Neuronal stem cell (in vitro differentiated cells): ENCODE measurements at regions not wholly inside any gene's neighbourhood (a gene's known extent, or its start where the extent isn't known, plus 50 kb on each side); places are given as distances from the start of the nearest gene placed in this dataset.
A peak's percentile ranks its signal among the peaks of the same experiment; 100 is the strongest.

Experiments used
- DNase-seq: peaks from one replicate; pipeline ENCODE4 v3.0.0-alpha.2; 2013; ENCODE audit warnings: low spot score
- H2AFZ ChIP-seq: one replicate; pipeline ENCODE4 v1.6.1; 2013; ENCODE audit warnings: mild to moderate bottlenecking, low read length, inconsistent platforms
- H2AK5ac ChIP-seq: 2 replicates; pipeline ENCODE4 v1.6.1; 2013; ENCODE audit warnings: low read depth, mild to moderate bottlenecking, inconsistent platforms, low read length, moderate library complexity, mixed read lengths
- H2BK120ac ChIP-seq: 2 replicates; pipeline ENCODE4 v1.6.1; 2013; ENCODE audit warnings: low read depth, mild to moderate bottlenecking, inconsistent platforms, low read length, moderate library complexity, mixed read lengths
- H2BK12ac ChIP-seq: one replicate; pipeline ENCODE4 v1.6.1; 2013; ENCODE audit warnings: low read length, inconsistent platforms
- H2BK15ac ChIP-seq: 2 replicates; pipeline ENCODE4 v1.6.1; 2013; ENCODE audit warnings: mild to moderate bottlenecking, low read length, inconsistent platforms, mixed read lengths
- H2BK5ac ChIP-seq: one replicate; pipeline ENCODE4 v1.6.1; 2013; ENCODE audit warnings: inconsistent platforms, mild to moderate bottlenecking, low read length, moderate library complexity
- H3K14ac ChIP-seq: one replicate; pipeline ENCODE4 v1.6.1; 2013; ENCODE audit warnings: low read length, inconsistent platforms
- H3K18ac ChIP-seq: 2 replicates; pipeline ENCODE4 v1.6.1; 2013; ENCODE audit warnings: low read length, inconsistent platforms
- H3K23ac ChIP-seq: 2 replicates; pipeline ENCODE4 v1.6.1; 2013; ENCODE audit warnings: low read depth, mild to moderate bottlenecking, mixed read lengths, low read length, inconsistent platforms; ENCODE audit not compliant: poor library complexity
- H3K27ac ChIP-seq: replicated peaks from 3 replicates; pipeline ENCODE4 v1.5.1; 2013; ENCODE audit warnings: low read length, inconsistent platforms
- H3K27me3 ChIP-seq, 3 experiments: 2 replicates each; pipeline ENCODE4 v1.6.1; 2013; ENCODE audit warnings: low read length in 3 of 3, mild to moderate bottlenecking in 2 of 3, inconsistent platforms in 1 of 3, low read depth in 1 of 3, mixed read lengths in 1 of 3, moderate library complexity in 1 of 3; ENCODE audit not compliant: control insufficient read depth in 3 of 3, insufficient read depth in 3 of 3
- H3K36me3 ChIP-seq, 2 donors: replicated peaks in 1 of 2; 2 replicates each; pipeline ENCODE4 v1.6.1; 2013; ENCODE audit warnings: low read length in 2 of 2; ENCODE audit not compliant: control insufficient read depth in 2 of 2, insufficient read depth in 2 of 2
- H3K4ac ChIP-seq: 2 replicates; pipeline ENCODE4 v1.6.1; 2013; ENCODE audit warnings: inconsistent platforms, mild to moderate bottlenecking, low read length, moderate library complexity
- H3K4me1 ChIP-seq, 2 donors: 1 replicate in 1 of 2; 2 replicates in 1 of 2; pipeline ENCODE4 v1.6.1; 2013; ENCODE audit warnings: low read length in 2 of 2, low read depth in 1 of 2; ENCODE audit not compliant: control insufficient read depth in 2 of 2, insufficient read depth in 1 of 2
- H3K4me2 ChIP-seq: one replicate; pipeline ENCODE4 v1.6.1; 2013; ENCODE audit warnings: mild to moderate bottlenecking, low read length, inconsistent platforms; ENCODE audit not compliant: insufficient read depth, poor library complexity, severe bottlenecking
- H3K4me3 ChIP-seq, 2 donors: 2 replicates each; pipeline ENCODE4 v1.5.1; 2013; ENCODE audit warnings: low read length in 2 of 2, mild to moderate bottlenecking in 2 of 2, inconsistent platforms in 1 of 2, moderate library complexity in 1 of 2
- H3K79me1 ChIP-seq: one replicate; pipeline ENCODE4 v1.6.1; 2013; ENCODE audit warnings: low read depth, mild to moderate bottlenecking, inconsistent platforms, low read length, moderate library complexity
- H3K9ac ChIP-seq: one replicate; pipeline ENCODE4 v1.6.1; 2013; ENCODE audit warnings: mild to moderate bottlenecking, low read depth, low read length, inconsistent platforms; ENCODE audit not compliant: poor library complexity
- H3K9me3 ChIP-seq, 2 donors: replicated peaks in 1 of 2; 2 replicates each; pipeline versions ENCODE3 to v1.6.1; 2013; ENCODE audit warnings: low read length in 2 of 2, mild to moderate bottlenecking in 2 of 2, inconsistent platforms in 1 of 2, low read depth in 1 of 2, mixed read lengths in 1 of 2, moderate library complexity in 1 of 2; ENCODE audit not compliant: control insufficient read depth in 2 of 2, insufficient read depth in 1 of 2
- H4K8ac ChIP-seq: one replicate; pipeline ENCODE4 v1.6.1; 2013; ENCODE audit warnings: low read depth, mild to moderate bottlenecking, inconsistent platforms, low read length, moderate library complexity
- H4K91ac ChIP-seq: one replicate; pipeline ENCODE4 v1.6.1; 2013; ENCODE audit warnings: low read length, low read depth, mild to moderate bottlenecking, inconsistent platforms; ENCODE audit not compliant: poor library complexity
- WGBS, 2 donors: extraction: QIAGEN DNeasy Blood & Tissue Kit; methylation state at CpG; one replicate each; pipeline ENCODE4 v1.1.7; 2013; ENCODE audit warnings: missing lambda C conversion rate in 2 of 2, mixed read lengths in 1 of 2; ENCODE audit not compliant: insufficient read length in 2 of 2, insufficient replicate concordance in 1 of 2; ENCODE audit errors: extremely low coverage in 2 of 2; 5-methylcytosine and 5-hydroxymethylcytosine counted together

DNA sequence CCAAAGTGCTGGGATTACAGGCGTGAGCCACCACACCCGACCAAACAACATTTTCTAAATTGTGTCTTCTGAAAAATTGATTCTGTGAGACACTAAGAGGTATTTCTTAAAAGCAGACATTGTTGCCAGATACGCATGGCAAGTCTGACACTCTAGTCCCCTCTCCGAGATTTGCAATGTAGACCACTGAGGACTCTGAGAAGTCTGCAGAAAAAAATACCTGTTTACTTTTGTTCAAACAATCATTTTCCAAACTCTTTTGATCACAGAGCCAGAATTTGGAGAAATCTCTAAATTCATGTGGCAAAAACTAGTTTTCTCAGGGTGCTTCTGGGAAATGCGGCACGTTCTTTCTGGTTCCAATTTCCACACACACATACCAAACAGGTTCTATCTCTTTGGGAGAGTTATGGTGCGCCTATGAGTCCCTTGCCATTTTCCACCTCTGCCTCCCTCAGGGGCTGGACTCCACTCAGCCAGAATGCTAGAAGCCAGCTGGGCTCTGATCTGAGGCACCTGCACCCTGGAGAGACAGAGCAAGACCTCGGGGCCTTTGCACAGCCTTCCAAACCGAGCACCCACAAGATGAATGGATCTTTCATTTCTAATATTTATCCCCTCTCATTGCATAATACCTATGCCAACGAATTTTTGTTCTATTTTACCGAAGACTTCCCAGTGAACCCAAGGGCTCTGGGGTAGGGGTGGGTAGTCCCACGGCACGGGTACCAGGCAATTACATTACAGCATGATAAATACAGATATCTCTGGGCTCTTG lies 152.7 kb downstream of the MYCN start:
- Histone ChIP-seq H3K4me2 (no peak overlapping the region), H3K4me3 (no peak overlapping the region), H3K36me3 (no peaks in the 10 kb centered on the region), H3K18ac (no peak overlapping the region), H2BK12ac (no peak overlapping the region), H3K9ac (no peak overlapping the region), H3K79me1 (no peaks in the 10 kb centered on the region), H2BK120ac (no peak overlapping the region), H3K9me3 (no peaks in the 10 kb centered on the region), H4K91ac (no peak overlapping the region), H2AK5ac (no peak overlapping the region), H2BK5ac (no peak overlapping the region), H3K4ac (no peak overlapping the region), H2AFZ (no peak overlapping the region), H3K27me3 (no peaks in the 10 kb centered on the region), H3K14ac (no peak overlapping the region), H2BK15ac (no peak overlapping the region), H4K8ac (no peak overlapping the region), H3K27ac (no peak overlapping the region), H3K4me1 (peaks cover 3 to 18% of the 10 kb centered on the region in 2 donors), H3K23ac (no peak overlapping the region)
- no CpG with 5 or more reads among the region's 13 CpGs for WGBS, 2 donors
- DNase-seq = no peak

DNA sequence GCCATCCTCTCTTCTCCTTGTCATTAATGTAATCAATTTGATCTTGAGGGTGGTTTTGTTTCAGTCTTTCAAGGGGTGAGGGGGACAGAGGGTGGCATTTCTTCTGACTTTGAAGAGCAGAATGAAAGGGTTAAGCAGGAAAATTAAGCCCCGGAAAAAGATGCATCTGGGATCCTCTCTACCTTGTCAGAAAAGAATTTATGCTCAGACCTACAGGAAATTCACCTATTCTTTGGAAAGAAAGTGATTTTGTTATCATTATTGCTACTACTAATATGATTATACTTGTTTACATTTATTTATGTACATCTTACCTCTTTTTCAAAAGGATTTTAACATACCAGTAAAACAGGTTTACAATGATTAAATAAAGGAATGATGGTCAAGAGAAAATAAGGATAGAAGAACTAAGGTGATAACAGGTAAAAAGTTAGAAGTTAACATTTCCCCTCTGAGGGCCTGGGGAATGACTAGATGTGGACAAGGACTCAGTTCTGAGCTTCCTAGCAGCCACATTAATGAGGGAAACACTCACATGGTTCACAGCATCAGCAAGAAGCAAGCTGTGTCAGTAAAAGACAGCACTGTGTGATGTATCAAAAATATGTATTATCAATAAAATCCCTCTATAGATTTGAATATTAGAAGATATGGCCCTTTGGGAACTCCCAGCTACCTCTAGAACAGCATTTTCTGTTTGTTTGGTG lies 151.4 kb downstream of the MYCN start:
- whole genome bisulfite sequencing, 2 donors = no CpG with 5 or more reads among the region's 1 CpG

DNA sequence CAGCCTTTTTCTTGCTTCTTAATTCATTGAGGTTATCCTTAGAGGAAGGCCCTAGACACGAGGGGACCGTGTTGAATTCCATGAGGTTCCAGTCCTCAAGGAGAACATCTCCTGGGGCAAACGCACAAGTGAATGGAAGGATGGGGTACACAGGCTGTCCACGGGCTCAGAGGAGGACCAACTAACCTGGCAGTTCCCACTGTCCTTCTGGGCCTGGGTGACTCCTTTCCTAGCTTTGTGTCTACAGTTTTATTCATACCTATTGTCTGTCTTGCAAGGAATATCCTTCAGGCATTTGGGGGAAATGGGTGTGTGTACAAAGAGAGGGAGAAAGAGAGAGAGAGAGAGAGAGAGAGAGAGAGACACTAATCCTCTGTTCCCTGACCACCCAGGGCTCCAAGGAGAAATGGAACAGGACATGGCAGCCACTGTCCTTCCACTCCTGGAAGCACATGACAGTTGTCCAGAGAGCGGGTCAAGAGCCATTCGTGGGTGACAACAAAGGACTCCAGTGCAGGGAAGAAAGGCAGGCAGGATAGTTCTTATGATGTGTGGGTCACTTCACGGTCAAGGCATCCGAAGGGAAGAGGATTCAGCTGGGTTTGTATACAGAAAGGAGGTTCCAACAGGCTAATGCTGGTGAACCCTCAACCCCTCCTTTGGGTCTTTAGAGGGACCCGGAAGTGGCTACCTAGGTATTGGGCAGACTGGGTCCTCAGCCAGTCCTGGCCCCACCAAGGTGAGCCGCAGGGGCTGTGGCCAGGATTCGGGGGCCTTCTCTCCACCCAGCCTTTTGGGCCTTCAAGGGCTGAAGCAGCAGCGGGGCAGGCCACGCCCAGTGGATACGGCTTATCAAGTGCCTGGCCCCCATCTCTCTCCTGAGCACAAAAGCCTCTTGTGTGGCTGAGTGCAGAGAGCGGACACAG lies 150.6 kb downstream of the MYCN start:
- no peak overlapping the region for H3K4me3 ChIP-seq
- peak overlapping the region; percentile 9 for H2AFZ ChIP-seq
- H3K14ac ChIP-seq = no peak overlapping the region
- H3K18ac ChIP-seq = peak overlapping the region; percentile 69
- H4K91ac ChIP-seq = no peak overlapping the region
- no peak overlapping the region for H3K9ac ChIP-seq
- H2BK15ac ChIP-seq = no peak overlapping the region
- H2AK5ac ChIP-seq = no peak overlapping the region
- peaks cover 3 to 21% of the 10 kb centered on the region in 2 donors for H3K4me1 ChIP-seq
- H3K4me2 ChIP-seq = no peak overlapping the region
- no peak overlapping the region for H3K23ac ChIP-seq
- no peak overlapping the region for H4K8ac ChIP-seq
- no peaks in the 10 kb centered on the region for H3K27me3 ChIP-seq
- no peaks in the 10 kb centered on the region for H3K9me3 ChIP-seq
- no peak overlapping the region for H2BK120ac ChIP-seq
- DNase-seq = no peak
- H2BK12ac ChIP-seq = no peak overlapping the region
- no CpG with 5 or more reads among the region's 15 CpGs for WGBS, 2 donors
- H3K27ac ChIP-seq = no peak overlapping the region
- H2BK5ac ChIP-seq = no peak overlapping the region
- no peak overlapping the region for H3K4ac ChIP-seq
- no peaks in the 10 kb centered on the region for H3K36me3 ChIP-seq
- no peaks in the 10 kb centered on the region for H3K79me1 ChIP-seq

More for the DNA sequence above, 151.4 kb downstream of the MYCN start:
- H3K4ac ChIP-seq = no peak overlapping the region
- peaks cover 3 to 18% of the 10 kb centered on the region in 2 donors for H3K4me1 ChIP-seq
- no peak overlapping the region for H3K23ac ChIP-seq
- H3K79me1 ChIP-seq = no peaks in the 10 kb centered on the region
- no peak overlapping the region for H3K9ac ChIP-seq
- no peak overlapping the region for H2BK12ac ChIP-seq
- DNase-seq = no peak
- H3K18ac ChIP-seq = no peak overlapping the region
- H3K4me2 ChIP-seq = no peak overlapping the region
- H3K14ac ChIP-seq = no peak overlapping the region
- H3K27me3 ChIP-seq = no peaks in the 10 kb centered on the region
- H3K4me3 ChIP-seq = no peak overlapping the region
- no peaks in the 10 kb centered on the region for H3K36me3 ChIP-seq
- no peak overlapping the region for H2BK15ac ChIP-seq
- peak overlapping the region; percentile 9 for H2AFZ ChIP-seq
- no peak overlapping the region for H4K91ac ChIP-seq
- no peak overlapping the region for H4K8ac ChIP-seq
- no peak overlapping the region for H3K27ac ChIP-seq
- H2BK120ac ChIP-seq = no peak overlapping the region
- no peak overlapping the region for H2AK5ac ChIP-seq
- H2BK5ac ChIP-seq = no peak overlapping the region
- H3K9me3 ChIP-seq = no peaks in the 10 kb centered on the region
